ENCODE measurements at regions not wholly inside any gene's neighbourhood (a gene's known extent, or its start where the extent isn't known, plus 50 kb on each side); places are given as distances from the start of the nearest gene placed in this dataset.
"Not testable (repeated sequence)": the region's sequence is repeated elsewhere in the genome, so short reads cannot be mapped to it uniquely, and the experiment has no call there.

GRCh38 chr3:72657666-72658065, 190.6 kb downstream of the SHQ1 start:
- Mint-ChIP-seq H3K4me1 (peaks cover 5% of the 10 kb centered on the region), H3K36me3 (ENCODE audit: low read depth) (no peaks in the 10 kb centered on the region), H3K9me3 (peaks cover 7% of the 10 kb centered on the region), H3K27ac (no peak overlapping the region), H3K4me3 (no peak overlapping the region), H3K27me3 (peaks cover 6% of the 10 kb centered on the region)
- ChIA-PET CTCF (interaction anchor here (1.7 kb wide), 1 partner anchor 8 kb away, joined by 8 read pairs; no protein-coding TSS in a partner anchor), POLR2A (no interaction called here)
- no peak for DNase-seq

DNA sequence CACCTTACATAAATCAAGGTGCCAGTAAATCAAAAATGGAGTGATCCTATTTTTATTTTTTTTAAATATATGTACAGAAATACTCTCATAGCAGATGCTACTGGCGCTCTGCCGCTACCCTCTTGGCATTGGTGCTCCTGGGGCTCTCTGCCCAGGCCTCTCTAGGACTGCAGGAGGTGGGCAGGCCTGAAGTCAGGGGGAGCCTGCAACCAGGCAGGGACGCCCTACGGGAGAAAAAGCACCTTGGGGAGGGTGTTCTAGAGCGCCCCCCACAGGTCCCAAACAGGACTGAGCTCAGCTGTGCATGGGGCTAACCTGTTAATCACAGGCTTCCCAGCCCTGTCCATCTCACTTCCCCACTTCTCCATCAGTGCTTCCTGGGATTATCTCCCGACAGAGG, 192.5 kb downstream of the SHQ1 start:
- Mint-ChIP-seq H3K27me3 (peaks cover 6% of the 10 kb centered on the region), H3K36me3 (ENCODE audit: low read depth) (peaks cover 5% of the 10 kb centered on the region), H3K4me1 (peaks cover 5% of the 10 kb centered on the region), H3K4me3 (no peak overlapping the region), H3K9me3 (peaks cover 14% of the 10 kb centered on the region), H3K27ac (no peak overlapping the region)
- CTCF ChIA-PET, result no interaction called here
- DNase-seq, result no peak
- POLR2A ChIA-PET, result no interaction called here

GRCh38 chr3:72655131-72655551, 193.1 kb downstream of the SHQ1 start:
- H3K27me3 Mint-ChIP-seq, result peaks cover 6% of the 10 kb centered on the region
- DNase-seq, result no peak

GRCh38 chr3:72652395-72652794, 195.8 kb downstream of the SHQ1 start:
- CTCF ChIA-PET, result interaction anchor here (1.2 kb wide), 1 partner anchor 14 kb away, joined by 8 read pairs; no protein-coding TSS in a partner anchor
- Mint-ChIP-seq H3K4me3 (no peak overlapping the region), H3K27me3 (peaks cover 6% of the 10 kb centered on the region), H3K9me3 (peaks cover 15% of the 10 kb centered on the region), H3K4me1 (no peaks in the 10 kb centered on the region), H3K27ac (no peak overlapping the region), H3K36me3 (ENCODE audit: low read depth) (peaks cover 5% of the 10 kb centered on the region)
- DNase-seq, result no peak
- POLR2A ChIA-PET, result no interaction called here

More at GRCh38 chr3:72655131-72655551, 193.1 kb downstream of the SHQ1 start:
- Mint-ChIP-seq H3K4me1 (peaks cover 5% of the 10 kb centered on the region), H3K9me3 (peaks cover 16% of the 10 kb centered on the region), H3K27ac (no peak overlapping the region), H3K36me3 (ENCODE audit: low read depth) (peaks cover 5% of the 10 kb centered on the region), H3K4me3 (no peak overlapping the region)
- CTCF ChIA-PET, result no interaction called here
- POLR2A ChIA-PET, result no interaction called here

- no peak overlapping the region for H3K27ac Mint-ChIP-seq
- CTCF ChIA-PET, result no interaction called here
Measured at GRCh38 chr3:72651498-72651897, 196.7 kb downstream of the SHQ1 start.

GRCh38 chr3:72646263-72646662, 202.0 kb downstream of the SHQ1 start:
- peaks cover 4% of the 10 kb centered on the region for H3K9me3 Mint-ChIP-seq
- H3K36me3 Mint-ChIP-seq (ENCODE audit: low read depth), result peaks cover under 1% of the 10 kb centered on the region
- ChIA-PET CTCF (no interaction called here), POLR2A (no interaction called here)
- H3K4me3 Mint-ChIP-seq, result no peak overlapping the region
- no peak overlapping the region for H3K27ac Mint-ChIP-seq
- DNase-seq, result no peak
- no peaks in the 10 kb centered on the region for H3K27me3 Mint-ChIP-seq
- H3K4me1 Mint-ChIP-seq, result no peaks in the 10 kb centered on the region

More at GRCh38 chr3:72651498-72651897, 196.7 kb downstream of the SHQ1 start:
- H3K27me3 Mint-ChIP-seq, result peaks cover 6% of the 10 kb centered on the region
- H3K36me3 Mint-ChIP-seq (ENCODE audit: low read depth), result peaks cover 5% of the 10 kb centered on the region
- no peak overlapping the region for H3K4me3 Mint-ChIP-seq
- POLR2A ChIA-PET, result no interaction called here
- peaks cover 15% of the 10 kb centered on the region for H3K9me3 Mint-ChIP-seq
- no peak for DNase-seq
- H3K4me1 Mint-ChIP-seq, result no peaks in the 10 kb centered on the region

DNA sequence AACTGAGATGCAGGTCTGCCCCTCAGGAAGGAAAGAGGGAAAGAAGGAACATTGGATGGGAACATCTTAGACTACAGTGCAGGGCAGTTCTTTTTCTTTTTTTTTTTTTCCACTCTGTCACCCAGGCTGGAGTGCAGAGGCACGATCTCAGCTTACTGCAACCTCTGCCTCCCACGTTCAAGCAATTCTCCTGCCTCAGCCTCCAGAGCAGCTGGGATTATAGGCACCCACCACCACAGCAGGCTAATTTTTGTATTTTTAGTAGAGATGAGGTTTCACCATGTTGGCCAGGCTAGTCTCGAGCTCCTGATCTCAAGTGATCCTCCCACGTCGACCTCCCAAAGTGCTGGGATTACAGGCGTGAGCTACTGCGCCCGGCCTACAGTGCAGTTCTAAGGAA, 204.6 kb downstream of the SHQ1 start:
- H3K27me3 Mint-ChIP-seq; H3K36me3 Mint-ChIP-seq (ENCODE audit: low read depth); H3K27ac Mint-ChIP-seq; DNase-seq; POLR2A ChIA-PET; CTCF ChIA-PET; H3K9me3 Mint-ChIP-seq; H3K4me1 Mint-ChIP-seq; H3K4me3 Mint-ChIP-seq: not testable (repeated sequence)

- peaks cover 5% of the 10 kb centered on the region for H3K4me1 Mint-ChIP-seq
- H3K4me3 Mint-ChIP-seq, result no peak overlapping the region
- no peaks in the 10 kb centered on the region for H3K27me3 Mint-ChIP-seq
- no peaks in the 10 kb centered on the region for H3K36me3 Mint-ChIP-seq (ENCODE audit: low read depth)
- ChIA-PET CTCF (interaction anchor here (0.6 kb wide), 1 partner anchor 952 kb away, joined by 4 read pairs; no protein-coding TSS in a partner anchor), POLR2A (no interaction called here)
- no peak overlapping the region for H3K27ac Mint-ChIP-seq
- no peaks in the 10 kb centered on the region for H3K9me3 Mint-ChIP-seq
- DNase-seq, result no peak
Measured at GRCh38 chr3:72641684-72642083, 206.6 kb downstream of the SHQ1 start.

DNA sequence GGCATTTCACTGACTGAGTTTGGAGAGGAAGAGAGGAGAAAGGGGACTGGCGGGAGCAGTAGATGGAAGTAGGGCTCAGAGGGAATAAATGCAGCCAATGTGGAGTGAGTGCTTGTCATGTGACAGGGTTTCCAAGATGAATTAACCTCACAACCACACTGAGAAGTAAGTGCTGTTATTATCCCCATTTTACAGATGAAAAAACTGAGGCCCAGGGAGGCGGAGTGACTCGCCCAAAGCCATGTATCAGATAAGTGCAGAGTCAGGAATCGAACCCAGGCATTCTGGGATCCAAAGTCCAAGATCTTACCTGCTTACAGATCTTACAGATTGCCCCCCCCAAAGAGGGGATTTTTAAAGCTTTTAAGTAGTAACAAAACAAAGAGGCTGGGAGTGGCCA, 207.2 kb downstream of the SHQ1 start:
- ChIA-PET CTCF (no interaction called here), POLR2A (no interaction called here)
- H3K27ac Mint-ChIP-seq, result no peak overlapping the region
- no peak overlapping the region for H3K4me3 Mint-ChIP-seq
- no peak for DNase-seq
- H3K4me1 Mint-ChIP-seq, result peaks cover 5% of the 10 kb centered on the region
- no peaks in the 10 kb centered on the region for H3K36me3 Mint-ChIP-seq (ENCODE audit: low read depth)
- H3K9me3 Mint-ChIP-seq, result no peaks in the 10 kb centered on the region
- H3K27me3 Mint-ChIP-seq, result no peaks in the 10 kb centered on the region

GRCh38 chr3:72636969-72637597, 211.2 kb downstream of the SHQ1 start:
- no peaks in the 10 kb centered on the region for H3K36me3 Mint-ChIP-seq (ENCODE audit: low read depth)
- no peak for DNase-seq
- H3K27me3 Mint-ChIP-seq, result no peaks in the 10 kb centered on the region
- no peak overlapping the region for H3K4me3 Mint-ChIP-seq
- ChIA-PET POLR2A (no interaction called here), CTCF (no interaction called here)
- H3K27ac Mint-ChIP-seq, result no peak overlapping the region
- H3K4me1 Mint-ChIP-seq, result peaks cover 28% of the 10 kb centered on the region
- H3K9me3 Mint-ChIP-seq, result peaks cover under 1% of the 10 kb centered on the region

DNA sequence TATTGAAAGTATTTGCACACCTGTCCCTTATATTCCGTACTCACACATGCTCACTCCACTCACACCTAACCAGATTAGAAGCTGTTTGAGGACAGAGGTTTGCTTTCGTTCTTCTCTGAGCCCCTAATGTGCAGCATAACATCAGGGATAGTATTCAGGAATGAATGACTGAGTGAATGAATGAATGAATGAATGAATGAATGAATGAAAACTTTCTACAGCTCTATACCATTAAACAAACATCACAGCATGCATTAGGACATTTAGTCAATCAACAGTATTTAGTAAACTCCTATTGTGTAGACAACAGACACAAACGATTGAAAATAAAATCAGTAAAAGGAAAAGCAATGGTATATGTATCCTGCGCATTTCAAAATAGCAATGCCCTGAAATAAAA, 212.7 kb downstream of the SHQ1 start:
- Mint-ChIP-seq H3K4me1 (peaks cover 28% of the 10 kb centered on the region), H3K27ac (no peak overlapping the region), H3K4me3 (no peak overlapping the region), H3K9me3 (peaks cover 8% of the 10 kb centered on the region), H3K27me3 (no peaks in the 10 kb centered on the region), H3K36me3 (ENCODE audit: low read depth) (no peaks in the 10 kb centered on the region)
- DNase-seq, result no peak
- CTCF ChIA-PET, result interaction anchor here (0.7 kb wide), 2 partner anchors 10 to 452 kb away, joined by 3 read pairs; no protein-coding TSS in a partner anchor
- POLR2A ChIA-PET, result no interaction called here

GRCh38 chr3:72634128-72634527, 214.1 kb downstream of the SHQ1 start:
- no peaks in the 10 kb centered on the region for H3K27me3 Mint-ChIP-seq
- CTCF ChIA-PET, result interaction anchor here (1.1 kb wide), 1 partner anchor 89 kb away, joined by 3 read pairs; no protein-coding TSS in a partner anchor
- H3K27ac Mint-ChIP-seq, result peak overlapping the region; percentile 23
- H3K9me3 Mint-ChIP-seq, result peaks cover 9% of the 10 kb centered on the region
- peaks cover 3% of the 10 kb centered on the region for H3K36me3 Mint-ChIP-seq (ENCODE audit: low read depth)
- H3K4me1 Mint-ChIP-seq, result peaks cover 37% of the 10 kb centered on the region
- POLR2A ChIA-PET, result no interaction called here
- no peak overlapping the region for H3K4me3 Mint-ChIP-seq
- DNase-seq, result no peak

GRCh38 chr3:72633534-72633933, 214.7 kb downstream of the SHQ1 start:
- Mint-ChIP-seq H3K4me3 (no peak overlapping the region), H3K9me3 (peaks cover 9% of the 10 kb centered on the region), H3K27me3 (no peaks in the 10 kb centered on the region), H3K4me1 (peaks cover 43% of the 10 kb centered on the region), H3K36me3 (ENCODE audit: low read depth) (peaks cover 3% of the 10 kb centered on the region), H3K27ac (peak overlapping the region; percentile 24)
- CTCF ChIA-PET, result interaction anchor here (1.1 kb wide), 1 partner anchor 90 kb away, joined by 3 read pairs; no protein-coding TSS in a partner anchor
- POLR2A ChIA-PET, result no interaction called here
- no peak for DNase-seq

DNA sequence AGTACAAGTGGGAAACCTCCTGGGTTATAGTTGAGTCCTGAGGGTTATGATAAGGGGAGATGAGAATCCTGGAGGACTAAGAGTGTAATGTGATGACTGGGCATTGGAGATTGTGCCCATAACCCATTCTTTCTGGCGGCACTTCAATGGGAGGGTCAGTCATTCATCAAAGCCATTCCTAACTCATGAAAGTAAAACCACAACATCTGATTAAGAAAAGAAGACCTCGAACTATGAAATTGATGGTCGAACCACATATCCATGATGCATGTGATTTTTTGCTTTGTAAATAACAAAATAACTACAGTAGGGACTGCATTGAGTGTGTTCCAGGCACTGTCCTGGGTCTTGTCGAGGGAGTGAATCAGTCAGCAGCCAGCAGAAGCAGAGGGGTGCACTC, 215.1 kb downstream of the SHQ1 start:
- POLR2A ChIA-PET, result no interaction called here
- H3K27me3 Mint-ChIP-seq, result no peaks in the 10 kb centered on the region
- peaks cover 47% of the 10 kb centered on the region for H3K4me1 Mint-ChIP-seq
- DNase-seq, result no peak
- no peak overlapping the region for H3K4me3 Mint-ChIP-seq
- H3K27ac Mint-ChIP-seq, result peak overlapping the region; percentile 24
- CTCF ChIA-PET, result no interaction called here
- H3K9me3 Mint-ChIP-seq, result peaks cover 9% of the 10 kb centered on the region
- H3K36me3 Mint-ChIP-seq (ENCODE audit: low read depth), result peaks cover 3% of the 10 kb centered on the region
